ENCODE measurements at regions not wholly inside any gene's neighbourhood (a gene's known extent, or its start where the extent isn't known, plus 50 kb on each side); places are given as distances from the start of the nearest gene placed in this dataset.

- DNase-seq (ENCODE audit: low spot score) = no peak
Observed at GRCh38 chr2:235141411-235142128, 189.8 kb downstream of the SH3BP4 start.

GRCh38 chr2:235142601-235143000 is 190.8 kb downstream of the SH3BP4 start:
- DNase-seq (ENCODE audit: low spot score) = no peak

- no peak for DNase-seq (ENCODE audit: low spot score)
Observed at GRCh38 chr2:235143789-235144188, 192.0 kb downstream of the SH3BP4 start.

GRCh38 chr2:235144291-235144690 is 192.5 kb downstream of the SH3BP4 start:
- no peak for DNase-seq (ENCODE audit: low spot score)

GRCh38 chr2:235146206-235146605 is 194.4 kb downstream of the SH3BP4 start:
- no peak for DNase-seq (ENCODE audit: low spot score)

GRCh38 chr2:235146871-235147565 is 195.2 kb downstream of the SH3BP4 start:
- DNase-seq (ENCODE audit: low spot score) = no peak

- DNase-seq (ENCODE audit: low spot score) = no peak
Observed at GRCh38 chr2:235148201-235149170, 196.7 kb downstream of the SH3BP4 start.

- no peak for DNase-seq (ENCODE audit: low spot score)
Observed at GRCh38 chr2:235149240-235149659, 197.4 kb downstream of the SH3BP4 start.

GRCh38 chr2:235149736-235150135 is 197.9 kb downstream of the SH3BP4 start:
- DNase-seq (ENCODE audit: low spot score) = no peak

- DNase-seq (ENCODE audit: low spot score) = no peak
Observed at GRCh38 chr2:235151152-235151551, 199.3 kb downstream of the SH3BP4 start.

- no peak for DNase-seq (ENCODE audit: low spot score)
Observed at GRCh38 chr2:235155163-235155562, 203.3 kb downstream of the SH3BP4 start.

- no peak for DNase-seq (ENCODE audit: low spot score)
Observed at GRCh38 chr2:235156055-235156454, 204.2 kb downstream of the SH3BP4 start.

GRCh38 chr2:235157746-235158482 is 206.1 kb downstream of the SH3BP4 start:
- no peak for DNase-seq (ENCODE audit: low spot score)

- DNase-seq (ENCODE audit: low spot score) = no peak
Observed at GRCh38 chr2:235160281-235160810, 208.5 kb downstream of the SH3BP4 start.

- no peak for DNase-seq (ENCODE audit: low spot score)
Observed at GRCh38 chr2:235161565-235161964, 209.7 kb downstream of the SH3BP4 start.

- DNase-seq (ENCODE audit: low spot score) = no peak
Observed at GRCh38 chr2:235162082-235162836, 210.4 kb downstream of the SH3BP4 start.

GRCh38 chr2:235162837-235163197 is 211.0 kb downstream of the SH3BP4 start:
- no peak for DNase-seq (ENCODE audit: low spot score)

GRCh38 chr2:235165136-235165535 is 213.3 kb downstream of the SH3BP4 start:
- no peak for DNase-seq (ENCODE audit: low spot score)

- DNase-seq (ENCODE audit: low spot score) = no peak
Observed at GRCh38 chr2:235165631-235166030, 213.8 kb downstream of the SH3BP4 start.

- no peak for DNase-seq (ENCODE audit: low spot score)
Observed at GRCh38 chr2:235168174-235168979, 216.6 kb downstream of the SH3BP4 start.

Data from germinal center (tissue), 1 donor.